Glomerular visceral epithelial cell (primary cell): ENCODE measurements at regions not wholly inside any gene's neighbourhood (a gene's known extent, or its start where the extent isn't known, plus 50 kb on each side); places are given as distances from the start of the nearest gene placed in this dataset.

ENCODE experiments used
- DNase-seq: peaks from one replicate; pipeline ENCODE4 v3.0.0-alpha.2; 2016; ENCODE audit errors: extremely low spot score

DNA sequence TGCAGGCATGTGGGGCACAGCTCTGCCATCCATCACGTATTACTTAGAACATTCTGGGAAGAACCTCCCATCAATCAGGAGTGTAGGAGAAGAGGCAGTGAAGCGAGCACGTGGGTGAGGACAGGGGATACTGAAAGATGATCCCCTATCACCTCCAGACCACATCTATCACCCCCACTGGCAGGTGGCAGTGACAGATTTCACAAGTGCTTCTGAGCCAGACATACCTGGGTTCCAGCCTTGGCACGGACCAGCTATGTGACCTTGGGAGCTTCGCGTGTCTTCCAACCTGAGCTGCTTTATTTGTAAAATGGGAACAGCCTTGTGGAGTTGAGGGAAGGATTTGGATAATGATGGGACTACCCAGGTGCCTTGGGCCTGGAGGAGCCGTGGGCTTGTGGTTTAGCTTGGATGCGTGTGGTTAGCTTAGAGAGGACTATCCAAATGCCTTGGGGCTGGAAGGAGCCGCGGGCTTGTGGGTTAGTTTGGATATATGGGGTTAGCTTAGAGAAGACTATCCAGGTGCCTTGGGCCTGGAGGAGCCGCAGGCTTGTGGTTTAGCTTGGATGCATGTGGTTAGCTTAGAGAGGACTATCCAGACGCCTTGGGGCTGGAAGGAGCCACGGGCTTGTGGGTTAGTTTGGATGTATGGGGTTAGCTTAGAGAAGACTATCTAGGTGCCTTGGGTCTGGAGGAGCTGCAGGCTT is 206.4 kb downstream of the ENGASE start:
- no peak for DNase-seq

GRCh38 chr17:79280010-79280409 is 205.4 kb downstream of the ENGASE start:
- no peak for DNase-seq

DNA sequence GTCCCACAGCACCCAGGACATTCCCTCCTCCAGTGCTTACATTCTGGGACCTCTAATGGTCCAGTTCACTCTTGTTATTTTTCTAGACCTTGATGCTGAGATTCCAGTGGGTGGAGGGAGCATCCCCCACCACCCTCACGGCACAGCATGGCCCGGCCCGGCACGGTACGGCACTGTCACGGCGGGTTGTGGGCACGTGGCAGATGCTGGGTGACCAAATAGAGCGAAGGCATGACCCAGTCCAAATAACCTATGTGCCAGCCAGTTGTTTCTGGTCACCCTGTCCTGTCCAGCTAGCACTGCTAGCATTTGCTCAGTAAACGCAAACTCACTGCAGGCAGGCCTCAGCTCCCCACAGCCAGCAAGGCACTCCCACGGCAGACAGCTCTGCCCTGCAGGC is 204.7 kb downstream of the ENGASE start:
- DNase-seq, result no peak

GRCh38 chr17:79276821-79277220 is 202.2 kb downstream of the ENGASE start:
- no peak for DNase-seq

DNA sequence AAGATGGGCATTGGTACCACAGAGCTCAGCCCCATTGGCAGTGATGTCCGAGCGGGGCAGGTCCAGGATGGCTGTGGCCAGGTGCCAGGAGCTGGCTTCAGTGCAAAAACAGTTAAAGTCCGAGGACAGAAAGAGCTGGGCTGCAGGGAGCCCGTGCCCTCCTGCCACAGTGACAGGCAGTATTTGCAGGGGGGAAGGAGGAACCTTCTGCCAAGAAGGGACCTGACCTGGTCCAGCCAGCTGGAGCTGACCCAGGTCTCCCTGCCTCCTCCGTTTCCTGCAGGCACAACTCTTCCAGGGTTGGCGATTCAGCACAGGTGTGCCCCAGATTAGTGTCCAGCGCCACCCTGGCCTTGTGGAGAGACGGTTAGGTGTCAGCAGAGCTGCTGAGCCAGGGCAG is 199.0 kb downstream of the ENGASE start:
- DNase-seq, result no peak

DNA sequence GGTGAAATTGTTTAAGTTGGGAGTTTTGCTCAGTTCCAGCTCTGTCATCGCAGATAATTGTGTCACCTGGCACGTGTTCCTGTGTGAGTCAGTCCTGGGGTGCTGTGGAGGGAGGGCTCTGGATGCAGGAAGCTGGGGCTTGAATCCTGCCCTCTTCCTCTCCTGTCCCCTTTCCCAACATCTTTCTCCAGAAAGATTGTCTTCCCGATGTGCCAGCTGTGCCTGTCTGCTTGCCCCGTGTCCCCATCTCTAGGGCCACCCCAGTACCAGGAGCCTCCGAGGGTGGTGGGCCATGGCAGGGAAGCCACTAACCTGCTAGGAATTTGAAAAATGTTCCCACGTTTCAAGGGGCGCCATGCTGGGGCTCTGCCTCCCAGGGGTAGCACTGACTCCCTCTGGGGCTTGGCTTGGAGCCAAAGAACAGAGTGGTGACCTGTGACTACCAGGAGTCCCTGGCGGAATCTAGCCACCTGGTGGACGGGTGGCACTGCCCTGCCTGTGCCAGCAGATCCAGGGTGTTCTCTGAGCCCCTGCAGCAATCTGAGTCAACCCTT is 198.1 kb downstream of the ENGASE start:
- peak; percentile 23 for DNase-seq

- no peak for DNase-seq
Measured at GRCh38 chr17:79272220-79272619, 197.6 kb downstream of the ENGASE start.

DNA sequence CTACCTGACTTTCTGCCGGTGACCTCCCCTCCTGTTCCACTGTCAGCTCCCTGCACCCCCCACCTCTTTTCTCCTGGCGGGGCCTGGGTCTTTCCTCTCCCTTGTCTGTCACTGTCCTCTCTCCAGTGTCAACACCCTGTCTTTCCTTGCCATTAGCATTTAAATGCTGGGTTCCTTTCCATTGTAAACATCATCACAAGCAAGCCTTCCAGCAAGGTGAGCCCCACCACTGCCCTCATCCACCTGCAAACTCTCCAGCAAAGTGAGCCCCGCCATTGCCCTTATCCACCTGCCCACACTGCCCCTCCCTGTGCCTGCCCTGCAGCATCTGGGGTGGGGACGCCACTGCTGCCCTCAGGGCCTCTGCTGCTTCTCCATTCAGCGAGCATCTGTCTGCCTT is 195.0 kb downstream of the ENGASE start:
- no peak for DNase-seq

GRCh38 chr17:79263191-79263590 is 188.6 kb downstream of the ENGASE start:
- no peak for DNase-seq

DNA sequence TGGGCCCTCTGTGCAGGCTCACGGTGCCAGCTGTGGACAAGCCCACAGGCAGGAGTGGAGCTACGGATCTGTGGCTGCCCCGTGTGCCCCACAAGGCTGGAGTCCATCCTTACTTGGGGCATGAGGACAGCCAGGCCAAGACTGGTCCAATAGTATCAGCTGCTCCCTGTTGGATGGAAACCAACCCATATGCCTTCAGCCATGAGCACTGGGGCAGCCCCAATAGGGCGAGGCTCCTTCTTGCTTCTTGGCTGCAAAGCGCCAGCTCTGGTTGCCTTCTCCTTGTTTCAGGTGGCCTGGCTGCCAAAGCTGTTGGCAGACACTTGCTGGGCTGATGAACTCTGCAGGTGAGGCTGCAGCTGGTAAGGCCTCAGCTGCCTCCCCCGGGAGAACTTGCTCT is 188.0 kb downstream of the ENGASE start:
- no peak for DNase-seq

- no peak for DNase-seq
Measured at GRCh38 chr17:79261355-79262072, 186.9 kb downstream of the ENGASE start.

DNA sequence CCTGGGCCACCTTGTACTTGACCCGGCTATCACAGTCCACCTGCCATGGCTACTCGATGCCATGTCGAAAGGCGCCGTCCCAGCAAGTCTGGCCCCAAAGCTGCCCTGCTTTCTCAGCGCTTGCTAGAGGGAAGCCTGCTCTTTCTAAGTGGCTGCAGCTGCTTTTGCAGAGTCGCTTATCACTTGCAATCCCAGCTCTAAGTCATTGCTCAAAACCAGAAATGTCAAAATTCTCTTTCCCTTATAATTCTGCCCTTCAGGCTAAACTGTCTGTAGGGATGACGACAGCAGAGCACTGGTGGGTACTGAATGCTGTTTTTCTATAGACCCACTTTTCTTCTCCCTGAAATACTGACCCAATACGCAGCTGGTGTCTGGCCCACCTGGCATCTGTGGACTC is 184.2 kb downstream of the ENGASE start:
- no peak for DNase-seq

DNA sequence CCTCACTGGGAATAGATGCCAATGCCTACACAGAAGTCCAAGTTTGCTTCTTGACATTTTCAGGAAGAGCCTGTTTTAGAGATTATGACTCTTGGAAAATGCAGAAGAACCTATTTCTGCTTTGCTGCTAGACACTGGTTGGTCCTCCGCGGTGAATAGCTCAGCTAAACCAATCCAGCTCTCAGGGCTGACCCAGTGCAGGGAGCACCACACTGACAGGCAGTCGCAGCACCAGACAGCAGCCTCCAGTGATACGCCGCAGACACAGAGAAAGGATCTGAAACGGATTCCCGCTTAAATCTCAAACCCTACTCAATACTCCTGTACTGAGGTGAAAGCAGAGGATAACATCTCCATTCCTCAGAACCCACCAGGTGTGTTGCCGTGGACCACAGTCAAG is 183.4 kb downstream of the ENGASE start:
- no peak for DNase-seq

DNA sequence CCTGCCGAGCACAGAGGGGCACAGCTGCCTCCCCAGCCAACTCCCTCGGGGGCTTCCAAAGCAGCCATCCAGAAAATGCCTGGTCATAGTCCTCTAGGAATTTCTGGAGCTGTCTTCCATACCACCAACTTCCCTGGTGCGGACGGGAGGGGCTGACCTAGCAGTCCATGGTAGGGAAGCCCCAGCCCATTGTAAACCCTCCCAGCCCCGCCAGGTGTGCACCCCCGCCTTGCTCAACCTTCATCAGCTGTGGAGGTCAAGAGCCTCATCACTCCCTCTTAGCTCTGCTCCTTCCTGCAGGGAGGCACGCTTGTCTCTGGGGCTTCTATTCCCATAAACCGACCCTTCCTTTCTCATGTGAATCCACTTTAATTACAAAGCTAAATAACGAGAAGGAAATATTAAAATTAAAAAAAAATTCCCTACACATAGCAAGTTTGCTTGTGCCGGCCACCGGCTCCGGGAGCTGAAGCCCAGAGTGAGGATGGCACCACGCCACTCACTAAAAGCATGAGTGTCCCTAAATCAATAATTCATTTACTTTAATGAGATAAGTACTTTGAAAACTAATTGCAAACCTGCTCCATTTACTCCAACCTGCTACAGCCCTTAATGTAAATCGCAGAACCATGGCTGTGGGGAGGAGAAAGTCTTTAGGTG is 181.4 kb downstream of the ENGASE start:
- DNase-seq, result no peak

- no peak for DNase-seq
Measured at GRCh38 chr17:79255456-79255855, 180.8 kb downstream of the ENGASE start.

- no peak for DNase-seq
Measured at GRCh38 chr17:79255046-79255445, 180.4 kb downstream of the ENGASE start.

DNA sequence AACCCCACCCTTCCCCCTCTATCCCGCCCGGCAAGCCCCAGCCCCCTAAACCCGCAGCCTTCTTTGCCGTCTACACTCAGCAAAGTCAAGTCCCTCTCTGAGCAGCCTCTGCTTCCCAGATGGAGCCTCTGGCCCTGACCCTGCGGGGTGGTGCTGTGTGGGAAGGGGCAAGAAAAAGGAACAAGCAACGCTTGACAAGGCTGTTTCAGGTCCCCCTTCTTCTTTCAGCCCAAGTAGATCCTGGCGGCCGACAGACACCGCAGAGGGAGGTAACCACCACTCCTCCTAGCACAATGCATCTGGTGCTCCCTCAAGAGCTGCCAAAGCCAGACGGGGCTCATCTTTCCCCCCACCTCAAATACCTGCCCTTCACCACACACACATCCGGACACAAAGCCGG is 178.3 kb downstream of the ENGASE start:
- DNase-seq, result no peak

DNA sequence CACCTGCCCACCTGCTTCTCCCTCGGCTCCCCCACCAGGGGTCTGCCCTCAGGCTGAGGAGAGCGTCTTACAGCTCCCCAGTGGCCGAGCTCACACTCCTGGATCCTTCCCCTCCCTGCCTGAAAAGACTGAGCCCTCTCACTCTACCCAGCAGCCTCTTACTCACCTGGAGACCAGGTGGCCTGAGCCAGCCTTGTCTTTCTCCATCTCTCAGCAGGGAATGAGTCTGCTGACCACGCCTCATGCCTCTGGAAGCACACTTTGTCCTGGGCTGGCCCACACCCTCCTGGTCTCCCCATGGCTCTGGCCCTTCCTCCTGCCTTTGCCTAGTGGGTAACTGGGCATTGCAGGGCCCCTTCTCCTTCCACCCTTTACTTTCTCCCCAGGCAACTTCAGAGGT is 177.2 kb downstream of the ENGASE start:
- no peak for DNase-seq

- DNase-seq, result no peak
Measured at GRCh38 chr17:79249929-79250521, 175.4 kb downstream of the ENGASE start.

- no peak for DNase-seq
Measured at GRCh38 chr17:79248843-79249493, 174.3 kb downstream of the ENGASE start.

DNA sequence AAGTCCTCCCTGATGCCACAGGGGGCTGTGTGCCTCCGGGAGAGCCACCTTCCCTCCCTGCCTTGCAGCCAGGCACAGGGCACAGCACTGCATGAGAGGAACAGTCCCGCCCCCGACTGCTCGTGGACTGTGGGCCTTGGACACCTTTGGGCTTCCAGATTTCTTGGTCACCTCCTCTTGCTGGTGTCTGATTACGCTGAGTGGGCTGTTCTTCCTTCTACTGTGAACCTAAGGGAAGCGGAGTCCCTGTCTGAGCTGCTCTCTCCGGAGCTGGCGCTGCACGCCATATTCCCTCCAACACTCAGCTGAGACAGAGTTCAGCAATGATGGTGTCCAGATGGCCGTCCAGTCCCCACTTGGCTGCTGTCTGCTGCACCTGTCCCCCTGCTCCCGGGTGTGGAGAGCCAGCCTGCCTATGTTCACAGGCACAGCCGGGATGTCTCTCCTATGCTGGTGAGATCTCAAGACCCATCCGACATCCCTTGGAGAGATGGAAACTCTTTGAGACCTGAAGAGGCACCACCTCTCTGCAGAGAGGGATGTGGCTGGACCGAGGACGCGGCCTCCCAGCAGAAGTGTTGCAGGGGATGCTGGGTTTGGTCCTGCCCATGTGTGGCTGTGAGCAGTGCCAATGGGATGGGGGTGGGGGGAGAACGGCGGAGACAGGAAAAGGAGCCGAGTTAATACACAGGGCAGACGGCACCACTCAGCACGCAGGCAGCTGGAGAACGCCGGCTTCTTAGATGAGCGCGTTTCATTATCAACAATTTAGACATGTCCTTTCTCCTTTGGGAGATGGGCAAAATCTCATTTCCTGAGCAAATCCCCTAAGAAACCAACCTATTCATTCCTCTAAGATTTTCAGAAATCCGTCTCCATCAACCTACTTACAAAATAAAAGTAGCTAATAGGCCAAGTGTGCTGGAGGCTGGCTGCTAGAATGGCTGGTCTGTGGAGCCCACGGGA is 171.9 kb downstream of the ENGASE start:
- DNase-seq, result no peak
